GM23338 (cell line): ENCODE measurements at regions not wholly inside any gene's neighbourhood (a gene's known extent, or its start where the extent isn't known, plus 50 kb on each side); places are given as distances from the start of the nearest gene placed in this dataset.

ENCODE experiments used
- ATAC-seq: fragments of 200-7000 bp; cut with Tn5 transposase; 3 replicates; pipeline ENCODE4 v1.9.1; 2020
- DNase-seq: peaks from one replicate; pipeline ENCODE4 v3.0.0-alpha.2; 2015; ENCODE audit warnings: low spot score
- H2AFZ ChIP-seq: fragments of 200-600 bp; sonication (generic); 2 replicates; pipeline ENCODE4 v1.8.0; 2016; ENCODE audit warnings: antibody characterized with exemption, mild to moderate bottlenecking, moderate library complexity
- H3F3A ChIP-seq: fragments of 200-600 bp; sonication (generic); replicated peaks from 2 replicates; pipeline ENCODE4 v1.8.0; 2017; ENCODE audit warnings: antibody characterized with exemption, mixed run types, low read depth
- H3K27ac ChIP-seq: fragments of 200-600 bp; sonication (generic); 2 replicates; pipeline ENCODE4 v1.6.1; 2016; ENCODE audit warnings: low read depth
- H3K27me3 ChIP-seq: fragments of 200-600 bp; sonication (generic); 2 replicates; pipeline ENCODE4 v1.8.0; 2016; ENCODE audit warnings: mild to moderate bottlenecking, mixed run types, moderate library complexity; ENCODE audit not compliant: insufficient read depth
- H3K36me3 ChIP-seq: fragments of 200-600 bp; sonication (generic); 2 replicates; pipeline ENCODE4 v1.8.0; 2016; ENCODE audit warnings: mild to moderate bottlenecking; ENCODE audit not compliant: insufficient read depth
- H3K4me1 ChIP-seq: fragments of 200-600 bp; sonication (generic); 2 replicates; pipeline ENCODE4 v1.8.0; 2016; ENCODE audit warnings: mild to moderate bottlenecking, moderate library complexity; ENCODE audit not compliant: insufficient read depth
- H3K4me2 ChIP-seq: fragments of 200-600 bp; sonication (generic); 2 replicates; pipeline ENCODE4 v1.7.1; 2017; ENCODE audit warnings: mixed run types
- H3K4me3 ChIP-seq: fragments of 200-600 bp; sonication (generic); 2 replicates; pipeline ENCODE4 v1.6.1; 2016; ENCODE audit warnings: mixed run types
- H3K79me2 ChIP-seq: fragments of 200-600 bp; sonication (generic); replicated peaks from 2 replicates; pipeline ENCODE4 v1.8.0; 2017; ENCODE audit warnings: mild to moderate bottlenecking; ENCODE audit not compliant: insufficient read depth
- H3K9me2 ChIP-seq: fragments of 200-600 bp; sonication (generic); 2 replicates; pipeline ENCODE4 v1.8.0; 2017; ENCODE audit not compliant: insufficient read depth
- H4K20me1 ChIP-seq: fragments of 200-600 bp; sonication (generic); replicated peaks from 2 replicates; pipeline ENCODE4 v1.8.0; 2017; ENCODE audit warnings: mild to moderate bottlenecking; ENCODE audit not compliant: insufficient read depth
- H3K27ac Mint-ChIP-seq: 2 replicates; pipeline ENCODE4 v1.8.0; 2020; ENCODE audit warnings: inconsistent platforms, mild to moderate bottlenecking, moderate library complexity, mixed read lengths
- H3K27me3 Mint-ChIP-seq: 3 replicates; pipeline ENCODE4 v1.8.0; 2022; ENCODE audit warnings: low read depth, mild to moderate bottlenecking, moderate library complexity, mixed read lengths, inconsistent platforms; ENCODE audit not compliant: insufficient read depth, poor library complexity
- H3K36me3 Mint-ChIP-seq: 3 replicates; pipeline ENCODE4 v1.8.0; 2021; ENCODE audit warnings: low read depth, mild to moderate bottlenecking, inconsistent platforms, moderate library complexity, mixed read lengths
- H3K4me1 Mint-ChIP-seq: 3 replicates; pipeline ENCODE4 v1.8.0; 2020; ENCODE audit warnings: mild to moderate bottlenecking, inconsistent platforms, mixed read lengths
- H3K4me3 Mint-ChIP-seq: 3 replicates; pipeline ENCODE4 v1.8.0; 2021; ENCODE audit warnings: moderate library complexity, mild to moderate bottlenecking, inconsistent platforms, mixed read lengths
- H3K9me3 Mint-ChIP-seq: 3 replicates; pipeline ENCODE4 v1.8.0; 2020; ENCODE audit warnings: moderate library complexity, mild to moderate bottlenecking, inconsistent platforms, mixed read lengths
- CREB1 ChIP-seq: fragments of 250-450 bp; sonication (Bioruptor Pico); IDR thresholded peaks from 2 replicates; pipeline ENCODE4 v1.5.0; 2020; ENCODE audit warnings: low read depth, mild to moderate bottlenecking, moderate library complexity
- EZH2 ChIP-seq: fragments of 200-600 bp; sonication (generic); IDR thresholded peaks from one replicate; pipeline ENCODE4 v1.8.0; 2017; ENCODE audit warnings: antibody characterized with exemption, mild to moderate bottlenecking, low read depth; ENCODE audit not compliant: unreplicated experiment
- EZH2phosphoT487 ChIP-seq: fragments of 200-600 bp; sonication (generic); IDR thresholded peaks from one replicate; pipeline ENCODE4 v1.8.1; 2018; ENCODE audit warnings: antibody characterized with exemption; ENCODE audit not compliant: unreplicated experiment
- JUNB ChIP-seq: IDR thresholded peaks from one replicate; pipeline ENCODE4 v1.6.1; 2016; ENCODE audit warnings: antibody characterized with exemption; ENCODE audit not compliant: unreplicated experiment
- NANOG ChIP-seq: IDR thresholded peaks from 2 replicates; pipeline ENCODE4 v1.6.1; 2016; ENCODE audit warnings: antibody characterized with exemption, borderline replicate concordance
- POLR2AphosphoS5 ChIP-seq: IDR thresholded peaks from 2 replicates; pipeline ENCODE4 v1.6.1; 2016; ENCODE audit warnings: antibody characterized with exemption, low read depth
- ZNF114 ChIP-seq: fragments of 250-450 bp; sonication (Bioruptor Pico); IDR thresholded peaks from 2 replicates; pipeline ENCODE4 v1.5.0; 2020; ENCODE audit warnings: mild to moderate bottlenecking, moderate library complexity
- ZNF331 ChIP-seq: fragments of 250-450 bp; sonication (Bioruptor Pico); IDR thresholded peaks from 2 replicates; pipeline ENCODE4 v1.5.0; 2020; ENCODE audit warnings: low read depth, mild to moderate bottlenecking, moderate library complexity
- TF ChIP-seq, protein P1 (sequence below): IDR thresholded peaks from one replicate; pipeline ENCODE4 v1.6.1; 2018; ENCODE audit warnings: antibody characterized with exemption; ENCODE audit not compliant: unreplicated experiment
- TF ChIP-seq, protein P2 (sequence below), 2 experiments: fragments of 200-600 bp in 1 of 2; sonication (generic) in 1 of 2; conservative IDR thresholded peaks; 2 replicates each; pipeline versions ENCODE4 v1.5.1 to v1.6.1; 2016 to 2017; ENCODE audit warnings: antibody characterized with exemption in 2 of 2, low read depth in 2 of 2, mild to moderate bottlenecking in 2 of 2, moderate library complexity in 1 of 2
- TF ChIP-seq, protein P3 (sequence below): fragments of 250-450 bp; sonication (Bioruptor Pico); IDR thresholded peaks from 2 replicates; pipeline ENCODE4 v1.5.0; 2020; ENCODE audit warnings: mild to moderate bottlenecking, moderate library complexity
- TF ChIP-seq, protein P4 (sequence below): IDR thresholded peaks from 2 replicates; pipeline ENCODE4 v1.6.1; 2016; ENCODE audit warnings: antibody characterized with exemption

DNA sequence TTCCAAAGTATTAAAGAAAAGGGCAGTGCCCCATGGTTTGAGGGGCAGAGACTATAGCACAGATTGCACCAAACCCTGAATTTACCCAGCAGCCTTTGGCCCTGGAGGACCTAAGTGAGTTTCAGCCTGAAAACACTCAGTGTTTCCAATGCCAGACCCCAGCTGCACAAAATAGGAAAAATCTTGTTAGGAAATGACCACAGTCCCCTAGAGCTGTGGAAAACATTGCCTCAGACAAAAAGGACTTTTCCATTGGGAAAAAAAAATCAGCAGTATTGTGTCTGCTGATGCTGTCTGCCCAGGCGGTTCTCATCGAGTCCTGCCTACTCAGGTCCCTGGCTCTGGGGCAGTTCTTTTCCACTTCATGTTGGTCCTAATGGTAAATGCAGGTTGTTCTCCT lies 121.7 kb upstream of the DLG1 start:
- TF ChIP-seq, protein P1, sequence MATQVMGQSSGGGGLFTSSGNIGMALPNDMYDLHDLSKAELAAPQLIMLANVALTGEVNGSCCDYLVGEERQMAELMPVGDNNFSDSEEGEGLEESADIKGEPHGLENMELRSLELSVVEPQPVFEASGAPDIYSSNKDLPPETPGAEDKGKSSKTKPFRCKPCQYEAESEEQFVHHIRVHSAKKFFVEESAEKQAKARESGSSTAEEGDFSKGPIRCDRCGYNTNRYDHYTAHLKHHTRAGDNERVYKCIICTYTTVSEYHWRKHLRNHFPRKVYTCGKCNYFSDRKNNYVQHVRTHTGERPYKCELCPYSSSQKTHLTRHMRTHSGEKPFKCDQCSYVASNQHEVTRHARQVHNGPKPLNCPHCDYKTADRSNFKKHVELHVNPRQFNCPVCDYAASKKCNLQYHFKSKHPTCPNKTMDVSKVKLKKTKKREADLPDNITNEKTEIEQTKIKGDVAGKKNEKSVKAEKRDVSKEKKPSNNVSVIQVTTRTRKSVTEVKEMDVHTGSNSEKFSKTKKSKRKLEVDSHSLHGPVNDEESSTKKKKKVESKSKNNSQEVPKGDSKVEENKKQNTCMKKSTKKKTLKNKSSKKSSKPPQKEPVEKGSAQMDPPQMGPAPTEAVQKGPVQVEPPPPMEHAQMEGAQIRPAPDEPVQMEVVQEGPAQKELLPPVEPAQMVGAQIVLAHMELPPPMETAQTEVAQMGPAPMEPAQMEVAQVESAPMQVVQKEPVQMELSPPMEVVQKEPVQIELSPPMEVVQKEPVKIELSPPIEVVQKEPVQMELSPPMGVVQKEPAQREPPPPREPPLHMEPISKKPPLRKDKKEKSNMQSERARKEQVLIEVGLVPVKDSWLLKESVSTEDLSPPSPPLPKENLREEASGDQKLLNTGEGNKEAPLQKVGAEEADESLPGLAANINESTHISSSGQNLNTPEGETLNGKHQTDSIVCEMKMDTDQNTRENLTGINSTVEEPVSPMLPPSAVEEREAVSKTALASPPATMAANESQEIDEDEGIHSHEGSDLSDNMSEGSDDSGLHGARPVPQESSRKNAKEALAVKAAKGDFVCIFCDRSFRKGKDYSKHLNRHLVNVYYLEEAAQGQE, result no peak
- TF ChIP-seq, protein P2, sequence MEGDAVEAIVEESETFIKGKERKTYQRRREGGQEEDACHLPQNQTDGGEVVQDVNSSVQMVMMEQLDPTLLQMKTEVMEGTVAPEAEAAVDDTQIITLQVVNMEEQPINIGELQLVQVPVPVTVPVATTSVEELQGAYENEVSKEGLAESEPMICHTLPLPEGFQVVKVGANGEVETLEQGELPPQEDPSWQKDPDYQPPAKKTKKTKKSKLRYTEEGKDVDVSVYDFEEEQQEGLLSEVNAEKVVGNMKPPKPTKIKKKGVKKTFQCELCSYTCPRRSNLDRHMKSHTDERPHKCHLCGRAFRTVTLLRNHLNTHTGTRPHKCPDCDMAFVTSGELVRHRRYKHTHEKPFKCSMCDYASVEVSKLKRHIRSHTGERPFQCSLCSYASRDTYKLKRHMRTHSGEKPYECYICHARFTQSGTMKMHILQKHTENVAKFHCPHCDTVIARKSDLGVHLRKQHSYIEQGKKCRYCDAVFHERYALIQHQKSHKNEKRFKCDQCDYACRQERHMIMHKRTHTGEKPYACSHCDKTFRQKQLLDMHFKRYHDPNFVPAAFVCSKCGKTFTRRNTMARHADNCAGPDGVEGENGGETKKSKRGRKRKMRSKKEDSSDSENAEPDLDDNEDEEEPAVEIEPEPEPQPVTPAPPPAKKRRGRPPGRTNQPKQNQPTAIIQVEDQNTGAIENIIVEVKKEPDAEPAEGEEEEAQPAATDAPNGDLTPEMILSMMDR (conservative IDR thresholded peaks at IDR 0.05; ENCODE audit: low read depth in 2 of 2), result no peak
- TF ChIP-seq ZNF114 (CRISPR knock-in tag) (no peak), ZNF331 (CRISPR knock-in tag) (no peak), JUNB (no peak), POLR2AphosphoS5 (no peak), CREB1 (CRISPR knock-in tag) (no peak), EZH2phosphoT487 (no peak), NANOG (no peak), EZH2 (no peak)
- TF ChIP-seq, protein P3, sequence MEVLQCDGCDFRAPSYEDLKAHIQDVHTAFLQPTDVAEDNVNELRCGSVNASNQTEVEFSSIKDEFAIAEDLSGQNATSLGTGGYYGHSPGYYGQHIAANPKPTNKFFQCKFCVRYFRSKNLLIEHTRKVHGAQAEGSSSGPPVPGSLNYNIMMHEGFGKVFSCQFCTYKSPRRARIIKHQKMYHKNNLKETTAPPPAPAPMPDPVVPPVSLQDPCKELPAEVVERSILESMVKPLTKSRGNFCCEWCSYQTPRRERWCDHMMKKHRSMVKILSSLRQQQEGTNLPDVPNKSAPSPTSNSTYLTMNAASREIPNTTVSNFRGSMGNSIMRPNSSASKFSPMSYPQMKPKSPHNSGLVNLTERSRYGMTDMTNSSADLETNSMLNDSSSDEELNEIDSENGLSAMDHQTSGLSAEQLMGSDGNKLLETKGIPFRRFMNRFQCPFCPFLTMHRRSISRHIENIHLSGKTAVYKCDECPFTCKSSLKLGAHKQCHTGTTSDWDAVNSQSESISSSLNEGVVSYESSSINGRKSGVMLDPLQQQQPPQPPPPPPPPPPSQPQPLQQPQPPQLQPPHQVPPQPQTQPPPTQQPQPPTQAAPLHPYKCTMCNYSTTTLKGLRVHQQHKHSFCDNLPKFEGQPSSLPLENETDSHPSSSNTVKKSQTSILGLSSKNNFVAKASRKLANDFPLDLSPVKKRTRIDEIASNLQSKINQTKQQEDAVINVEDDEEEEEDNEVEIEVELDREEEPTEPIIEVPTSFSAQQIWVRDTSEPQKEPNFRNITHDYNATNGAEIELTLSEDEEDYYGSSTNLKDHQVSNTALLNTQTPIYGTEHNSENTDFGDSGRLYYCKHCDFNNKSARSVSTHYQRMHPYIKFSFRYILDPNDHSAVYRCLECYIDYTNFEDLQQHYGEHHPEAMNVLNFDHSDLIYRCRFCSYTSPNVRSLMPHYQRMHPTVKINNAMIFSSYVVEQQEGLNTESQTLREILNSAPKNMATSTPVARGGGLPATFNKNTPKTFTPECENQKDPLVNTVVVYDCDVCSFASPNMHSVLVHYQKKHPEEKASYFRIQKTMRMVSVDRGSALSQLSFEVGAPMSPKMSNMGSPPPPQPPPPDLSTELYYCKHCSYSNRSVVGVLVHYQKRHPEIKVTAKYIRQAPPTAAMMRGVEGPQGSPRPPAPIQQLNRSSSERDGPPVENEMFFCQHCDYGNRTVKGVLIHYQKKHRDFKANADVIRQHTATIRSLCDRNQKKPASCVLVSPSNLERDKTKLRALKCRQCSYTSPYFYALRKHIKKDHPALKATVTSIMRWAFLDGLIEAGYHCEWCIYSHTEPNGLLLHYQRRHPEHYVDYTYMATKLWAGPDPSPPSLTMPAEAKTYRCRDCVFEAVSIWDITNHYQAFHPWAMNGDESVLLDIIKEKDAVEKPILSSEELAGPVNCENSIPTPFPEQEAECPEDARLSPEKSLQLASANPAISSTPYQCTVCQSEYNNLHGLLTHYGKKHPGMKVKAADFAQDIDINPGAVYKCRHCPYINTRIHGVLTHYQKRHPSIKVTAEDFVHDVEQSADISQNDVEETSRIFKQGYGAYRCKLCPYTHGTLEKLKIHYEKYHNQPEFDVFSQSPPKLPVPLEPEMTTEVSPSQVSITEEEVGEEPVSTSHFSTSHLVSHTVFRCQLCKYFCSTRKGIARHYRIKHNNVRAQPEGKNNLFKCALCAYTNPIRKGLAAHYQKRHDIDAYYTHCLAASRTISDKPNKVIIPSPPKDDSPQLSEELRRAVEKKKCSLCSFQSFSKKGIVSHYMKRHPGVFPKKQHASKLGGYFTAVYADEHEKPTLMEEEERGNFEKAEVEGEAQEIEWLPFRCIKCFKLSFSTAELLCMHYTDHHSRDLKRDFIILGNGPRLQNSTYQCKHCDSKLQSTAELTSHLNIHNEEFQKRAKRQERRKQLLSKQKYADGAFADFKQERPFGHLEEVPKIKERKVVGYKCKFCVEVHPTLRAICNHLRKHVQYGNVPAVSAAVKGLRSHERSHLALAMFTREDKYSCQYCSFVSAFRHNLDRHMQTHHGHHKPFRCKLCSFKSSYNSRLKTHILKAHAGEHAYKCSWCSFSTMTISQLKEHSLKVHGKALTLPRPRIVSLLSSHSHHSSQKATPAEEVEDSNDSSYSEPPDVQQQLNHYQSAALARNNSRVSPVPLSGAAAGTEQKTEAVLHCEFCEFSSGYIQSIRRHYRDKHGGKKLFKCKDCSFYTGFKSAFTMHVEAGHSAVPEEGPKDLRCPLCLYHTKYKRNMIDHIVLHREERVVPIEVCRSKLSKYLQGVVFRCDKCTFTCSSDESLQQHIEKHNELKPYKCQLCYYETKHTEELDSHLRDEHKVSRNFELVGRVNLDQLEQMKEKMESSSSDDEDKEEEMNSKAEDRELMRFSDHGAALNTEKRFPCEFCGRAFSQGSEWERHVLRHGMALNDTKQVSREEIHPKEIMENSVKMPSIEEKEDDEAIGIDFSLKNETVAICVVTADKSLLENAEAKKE (CRISPR knock-in tag), result no peak
- TF ChIP-seq, protein P4, sequence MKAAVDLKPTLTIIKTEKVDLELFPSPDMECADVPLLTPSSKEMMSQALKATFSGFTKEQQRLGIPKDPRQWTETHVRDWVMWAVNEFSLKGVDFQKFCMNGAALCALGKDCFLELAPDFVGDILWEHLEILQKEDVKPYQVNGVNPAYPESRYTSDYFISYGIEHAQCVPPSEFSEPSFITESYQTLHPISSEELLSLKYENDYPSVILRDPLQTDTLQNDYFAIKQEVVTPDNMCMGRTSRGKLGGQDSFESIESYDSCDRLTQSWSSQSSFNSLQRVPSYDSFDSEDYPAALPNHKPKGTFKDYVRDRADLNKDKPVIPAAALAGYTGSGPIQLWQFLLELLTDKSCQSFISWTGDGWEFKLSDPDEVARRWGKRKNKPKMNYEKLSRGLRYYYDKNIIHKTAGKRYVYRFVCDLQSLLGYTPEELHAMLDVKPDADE, result no peak
- no peaks in the 10 kb centered on the region for H4K20me1 ChIP-seq
- H3K9me2 ChIP-seq, result no peaks in the 10 kb centered on the region
- Mint-ChIP-seq H3K36me3 (no peaks in the 10 kb centered on the region), H3K4me1 (peaks cover 16% of the 10 kb centered on the region), H3K4me3 (no peak overlapping the region), H3K27ac (no peak overlapping the region), H3K9me3 (no peaks in the 10 kb centered on the region), H3K27me3 (peaks cover 9% of the 10 kb centered on the region)
- H3K4me2 ChIP-seq, result no peak overlapping the region
- no peak overlapping the region for H3K4me3 ChIP-seq
- no peaks in the 10 kb centered on the region for H3K27me3 ChIP-seq
- H3F3A ChIP-seq, result no peaks in the 10 kb centered on the region
- DNase-seq (no peak), ATAC-seq (no peak)
- H3K4me1 ChIP-seq, result peaks cover 8% of the 10 kb centered on the region
- no peaks in the 10 kb centered on the region for H3K79me2 ChIP-seq
- H2AFZ ChIP-seq, result no peak overlapping the region
- no peaks in the 10 kb centered on the region for H3K36me3 ChIP-seq
- no peak overlapping the region for H3K27ac ChIP-seq
